IPS-NIHi7 (cell line): ENCODE measurements at regions not wholly inside any gene's neighbourhood (a gene's known extent, or its start where the extent isn't known, plus 50 kb on each side); places are given as distances from the start of the nearest gene placed in this dataset.

Experiments used
- DNase-seq: peaks from one replicate; pipeline ENCODE4 v3.0.0; 2012; ENCODE audit warnings: mixed read lengths; ENCODE audit errors: extremely low spot score

DNA sequence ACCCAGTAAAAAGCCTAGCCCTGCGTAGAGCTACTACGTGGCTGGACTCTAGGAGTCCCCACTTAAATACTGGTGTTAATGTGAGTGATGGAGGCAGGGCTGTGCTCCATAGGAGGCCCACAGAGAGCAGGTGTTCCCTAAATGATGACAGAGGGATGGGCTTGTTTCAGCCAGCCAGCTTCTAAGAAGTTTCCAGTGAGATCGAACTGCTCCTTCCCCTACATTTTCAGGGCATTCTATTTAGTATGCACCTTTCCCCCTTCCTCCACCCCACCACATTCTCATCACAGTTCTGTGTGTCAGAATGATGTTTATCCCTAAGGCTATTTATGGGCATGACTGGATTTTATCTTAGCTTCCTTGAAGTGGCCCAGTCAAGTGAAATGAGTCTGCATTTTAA is 213.0 kb downstream of the TRIB2 start:
- DNase-seq, result no peak

GRCh38 chr2:12930391-12930790 is 213.7 kb downstream of the TRIB2 start:
- DNase-seq, result no peak

DNA sequence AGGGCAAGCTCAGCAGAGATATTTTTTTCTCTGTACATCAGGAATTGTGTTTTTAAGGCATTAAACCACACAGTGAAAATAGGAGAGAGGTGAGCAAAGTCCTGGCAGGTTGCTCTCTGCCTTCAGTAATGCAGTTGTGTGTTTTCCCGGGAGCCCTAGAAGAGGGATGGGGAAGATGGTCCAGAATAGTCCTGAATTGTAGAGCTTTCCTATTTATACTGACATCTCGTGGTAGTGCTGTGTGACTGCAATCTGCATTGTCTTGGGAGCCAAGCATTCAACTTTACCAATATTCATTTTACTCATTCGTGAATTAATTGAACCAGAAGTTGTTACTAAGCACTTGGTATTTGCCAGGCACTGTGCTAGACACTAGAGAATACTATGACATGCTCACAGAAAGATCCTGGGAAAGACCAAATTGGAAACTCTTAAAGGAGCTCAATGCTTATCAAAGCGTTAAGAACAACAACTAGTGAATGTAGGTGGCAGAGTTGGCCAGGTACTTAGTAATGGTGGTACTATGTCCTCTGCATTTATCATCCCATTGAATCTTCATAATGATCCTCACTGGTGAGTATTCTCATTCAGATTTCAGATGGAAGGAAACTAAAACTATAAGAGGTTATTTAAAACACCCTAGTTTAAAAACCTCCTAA is 214.6 kb downstream of the TRIB2 start:
- DNase-seq, result peak; percentile 68

DNA sequence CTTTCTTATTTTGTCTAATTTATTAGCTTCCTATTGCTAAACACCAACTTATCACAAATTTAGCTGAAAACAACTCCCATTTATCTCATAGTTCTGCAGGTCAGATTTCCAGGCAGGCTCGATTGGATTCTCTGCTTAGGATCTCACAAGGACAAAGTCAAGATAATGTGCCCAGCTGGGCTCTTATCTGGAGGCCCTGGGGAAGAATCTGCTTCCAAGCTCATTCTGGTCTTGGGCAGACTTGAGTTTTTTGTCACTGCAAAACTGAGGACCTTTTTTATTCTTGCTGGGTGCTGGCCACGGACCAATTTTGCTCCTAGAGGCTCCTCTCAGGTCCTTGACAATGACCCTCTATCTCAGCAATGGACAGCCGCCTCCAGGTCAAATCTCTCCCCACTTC is 215.5 kb downstream of the TRIB2 start:
- DNase-seq, result no peak

DNA sequence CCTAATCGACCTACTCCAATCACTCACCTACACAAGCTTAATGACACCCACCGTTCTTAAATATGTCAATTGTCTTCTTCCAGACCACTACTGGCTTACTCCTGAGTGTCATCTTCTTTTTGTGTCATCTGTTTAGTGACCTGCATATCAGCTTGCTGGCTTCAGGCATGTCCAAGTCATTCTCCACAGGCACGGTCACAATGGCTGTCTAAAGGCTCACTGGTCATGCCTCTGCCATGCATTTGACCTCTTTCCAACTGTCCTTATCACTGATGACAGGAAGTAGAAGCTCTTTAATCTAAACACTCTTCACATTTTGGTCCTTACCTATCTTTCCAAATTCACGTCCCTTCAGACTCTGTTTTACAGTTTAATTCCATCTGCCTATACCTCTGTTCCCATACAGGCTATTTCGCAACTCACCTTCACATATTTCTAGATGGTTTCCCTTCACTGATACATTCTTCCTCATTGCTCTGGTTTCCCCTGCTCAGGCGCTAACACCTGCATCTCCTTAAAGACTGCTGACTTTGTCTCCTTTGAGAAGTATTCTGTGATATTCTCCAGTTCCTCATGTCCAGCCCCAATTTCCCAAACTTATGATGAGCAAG is 217.5 kb downstream of the TRIB2 start:
- no peak for DNase-seq

DNA sequence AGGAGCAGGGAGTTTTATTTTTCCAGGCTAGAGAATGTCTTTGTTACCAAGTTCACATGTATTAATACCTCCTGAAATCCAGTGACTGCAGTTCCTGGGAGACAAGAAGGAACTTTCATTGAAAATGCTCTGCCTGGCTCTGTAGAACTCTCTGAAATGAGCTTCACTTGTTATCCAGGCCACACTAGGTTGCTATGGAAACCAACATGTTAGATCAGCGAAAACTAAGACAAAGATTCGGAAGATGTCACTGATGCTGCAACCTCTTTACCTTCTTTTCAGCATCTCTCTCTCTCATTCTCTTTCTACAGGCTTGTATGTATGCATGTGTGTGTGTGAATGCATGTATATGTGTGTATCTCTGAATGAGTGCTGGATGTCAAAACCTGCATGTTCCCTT is 218.5 kb downstream of the TRIB2 start:
- no peak for DNase-seq

- no peak for DNase-seq
Measured at GRCh38 chr2:12935796-12936195, 219.1 kb downstream of the TRIB2 start.

DNA sequence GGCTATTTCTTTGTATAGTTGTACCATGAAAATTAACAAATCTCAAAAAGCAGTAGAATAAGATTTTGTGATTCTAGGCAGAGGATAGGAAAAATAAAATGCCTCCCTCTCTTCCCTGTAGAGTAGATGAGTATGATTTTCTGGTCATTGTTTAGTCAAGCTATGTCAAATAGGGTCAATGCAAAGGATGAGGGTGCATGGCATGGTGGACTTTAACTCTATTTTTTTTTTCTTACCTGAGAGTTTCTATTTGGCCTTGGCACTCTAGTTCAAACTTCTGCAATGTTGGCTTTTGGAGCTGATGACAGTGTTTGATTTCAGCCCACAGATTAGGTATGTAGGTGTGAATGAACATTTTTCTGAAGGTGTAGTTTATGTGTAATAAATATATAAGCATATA is 224.5 kb downstream of the TRIB2 start:
- no peak for DNase-seq

DNA sequence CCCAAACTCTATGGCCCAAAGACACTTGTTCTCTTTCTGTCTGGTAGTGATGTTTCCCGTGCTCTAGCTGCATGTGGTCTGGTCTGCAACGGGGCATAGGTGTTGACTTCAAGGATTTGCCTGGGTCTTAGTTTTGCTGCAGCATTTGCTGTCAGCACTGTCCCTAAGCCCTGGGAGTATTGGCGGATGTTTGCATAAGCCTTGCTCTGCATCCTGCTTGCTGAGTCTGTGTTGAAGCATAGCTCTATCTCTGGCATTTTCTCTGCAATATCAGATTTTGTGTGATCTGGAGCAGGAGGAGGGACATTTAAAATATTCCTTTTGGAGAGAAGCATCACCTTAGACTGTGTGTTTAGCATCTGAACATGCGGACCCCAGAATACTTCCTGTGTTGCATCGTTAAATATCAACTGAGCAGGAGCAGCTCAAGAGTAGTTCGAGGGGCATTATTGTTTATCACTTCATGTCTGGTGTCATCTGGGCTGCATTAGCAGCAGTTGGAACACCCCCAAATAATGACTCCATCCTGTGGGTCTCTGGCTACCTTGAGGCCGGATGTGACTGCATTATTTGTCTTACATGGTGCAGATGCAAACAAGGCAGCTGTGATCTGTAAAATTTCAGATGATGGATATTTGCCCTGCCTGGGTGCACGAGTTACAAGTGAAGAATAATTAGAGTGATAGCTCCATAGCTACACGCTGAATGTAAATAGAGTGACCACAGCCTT is 231.7 kb downstream of the TRIB2 start:
- DNase-seq, result peak; percentile 20

DNA sequence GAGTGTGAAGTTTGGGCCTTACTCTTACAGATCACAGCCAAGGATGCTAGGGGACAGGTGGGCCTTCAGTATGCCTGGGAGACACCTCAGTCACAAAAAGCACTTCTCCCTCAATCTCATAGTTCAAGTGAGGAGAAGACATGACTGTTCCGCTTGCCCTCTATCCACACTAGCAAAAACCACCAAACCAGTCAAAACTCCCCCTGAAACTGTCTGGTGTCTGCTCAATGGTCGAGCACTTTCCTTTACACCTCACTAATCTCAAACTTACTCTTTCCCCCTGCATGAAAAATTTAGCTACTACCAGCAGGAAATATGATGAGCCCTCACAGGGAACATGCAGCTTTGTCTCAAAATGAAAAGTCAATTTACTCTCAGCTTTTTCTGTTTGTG is 232.2 kb downstream of the TRIB2 start:
- no peak for DNase-seq

GRCh38 chr2:12949406-12949805 is 232.7 kb downstream of the TRIB2 start:
- no peak for DNase-seq

DNA sequence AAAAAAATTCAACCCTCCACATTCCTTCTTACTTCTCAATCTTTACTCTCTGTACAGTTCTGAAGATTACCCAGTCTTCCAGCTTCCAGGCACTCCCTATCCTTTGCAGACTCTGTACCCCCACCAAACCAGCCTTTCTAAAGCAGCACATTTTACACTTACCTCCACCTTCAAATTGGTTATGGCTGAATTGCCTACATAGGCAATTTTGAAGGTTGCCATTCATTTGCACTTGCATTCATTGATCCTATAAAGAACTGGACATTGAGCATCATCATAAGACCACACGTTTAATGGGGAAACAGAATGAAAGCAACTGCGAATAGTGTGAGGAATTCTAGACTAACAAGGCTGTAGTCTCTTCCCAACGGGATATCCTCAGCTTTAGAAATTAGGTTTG is 233.4 kb downstream of the TRIB2 start:
- DNase-seq, result no peak

- no peak for DNase-seq
Measured at GRCh38 chr2:12950957-12951656, 234.4 kb downstream of the TRIB2 start.

- no peak for DNase-seq
Measured at GRCh38 chr2:12951657-12951973, 234.9 kb downstream of the TRIB2 start.

- DNase-seq, result no peak
Measured at GRCh38 chr2:12953596-12953995, 236.9 kb downstream of the TRIB2 start.

DNA sequence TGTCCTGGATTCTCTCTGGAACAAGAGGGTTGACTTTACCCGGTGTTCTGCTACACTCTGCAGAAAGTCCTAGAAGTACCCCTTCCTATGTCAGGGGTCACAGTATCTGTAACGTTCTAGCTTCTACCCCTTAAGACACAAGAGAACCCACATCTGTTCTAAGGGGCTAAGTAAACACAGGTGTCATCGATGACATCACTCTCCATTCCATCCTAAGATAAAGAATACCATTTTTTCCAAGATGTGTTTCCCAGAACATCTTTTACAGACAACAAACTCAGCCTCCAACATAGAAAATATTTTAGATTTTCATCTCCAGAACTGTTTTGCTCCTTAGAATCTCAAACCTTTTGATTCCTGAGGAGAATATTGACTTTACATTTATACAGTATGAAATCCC is 239.1 kb downstream of the TRIB2 start:
- DNase-seq, result no peak

DNA sequence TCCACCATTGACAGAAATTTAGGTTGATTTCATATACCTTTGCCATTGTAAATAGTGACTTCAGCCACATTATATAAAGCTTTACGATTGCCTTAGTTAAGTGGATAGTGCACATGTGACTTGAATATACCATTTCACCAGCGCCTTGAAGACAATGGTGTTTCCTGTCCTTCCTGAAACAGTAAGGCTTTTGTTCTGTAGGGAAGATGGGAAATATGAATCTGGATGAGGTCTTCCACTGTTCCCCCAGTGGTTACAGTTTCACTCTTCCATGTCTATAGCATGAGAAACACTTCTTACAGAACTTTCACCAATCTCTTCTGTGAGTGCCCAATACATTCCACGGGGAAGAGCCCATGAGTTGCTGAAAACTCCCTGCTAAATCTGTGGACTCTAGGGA is 240.5 kb downstream of the TRIB2 start:
- DNase-seq, result no peak

DNA sequence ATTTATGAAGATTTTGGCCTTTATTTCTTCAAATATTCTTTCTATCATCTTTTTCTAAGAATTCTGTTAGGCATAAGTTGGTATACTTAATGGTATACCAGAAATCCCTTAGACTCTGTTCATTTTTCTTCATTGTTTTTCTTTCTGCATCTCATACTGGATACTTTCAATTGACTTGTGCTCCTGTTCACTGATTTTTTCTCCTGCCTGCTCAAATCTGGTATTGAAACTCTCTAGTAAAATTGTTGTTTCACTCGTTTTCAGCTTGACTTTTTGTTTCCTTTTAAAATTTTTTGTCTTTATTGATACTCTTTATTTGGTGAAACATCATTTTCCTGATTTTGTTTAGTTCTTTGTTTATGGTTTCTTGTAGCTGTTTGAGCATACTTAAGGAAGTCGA is 243.2 kb downstream of the TRIB2 start:
- DNase-seq, result no peak

GRCh38 chr2:12960671-12961070 is 243.9 kb downstream of the TRIB2 start:
- no peak for DNase-seq

- no peak for DNase-seq
Measured at GRCh38 chr2:12964904-12965539, 248.3 kb downstream of the TRIB2 start.

DNA sequence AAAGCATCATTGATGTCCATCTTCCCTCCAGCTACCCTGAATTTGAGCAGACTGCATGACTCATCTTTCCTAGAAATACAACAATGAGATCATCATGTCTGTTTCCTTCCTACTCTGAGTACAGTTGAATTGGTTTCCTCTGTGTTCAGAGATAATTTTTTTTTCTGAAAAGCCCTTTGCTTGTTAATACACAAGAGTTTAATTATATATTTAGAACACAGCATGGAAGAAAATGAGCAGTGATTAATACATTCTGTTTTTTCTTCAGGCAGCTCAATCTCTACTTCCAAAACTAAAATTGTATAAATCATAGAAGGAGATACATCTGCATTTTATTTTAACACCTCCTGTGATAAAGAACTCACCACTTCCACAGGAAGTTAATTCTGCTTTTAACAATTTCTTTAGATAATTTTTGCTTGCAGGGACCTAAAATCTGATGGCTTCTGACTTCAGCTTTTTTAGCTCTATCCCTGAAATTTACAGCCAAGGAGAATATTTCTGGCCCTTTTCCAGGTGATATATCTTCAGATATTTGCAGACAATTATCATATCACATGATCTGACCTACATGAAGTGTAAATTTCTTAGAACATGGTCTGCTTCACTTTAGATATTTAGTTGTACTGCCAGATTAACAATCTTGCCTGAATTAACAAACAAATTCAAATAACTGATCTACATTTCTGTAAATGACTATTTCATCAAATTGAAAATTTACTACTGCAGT is 249.0 kb downstream of the TRIB2 start:
- no peak for DNase-seq

DNA sequence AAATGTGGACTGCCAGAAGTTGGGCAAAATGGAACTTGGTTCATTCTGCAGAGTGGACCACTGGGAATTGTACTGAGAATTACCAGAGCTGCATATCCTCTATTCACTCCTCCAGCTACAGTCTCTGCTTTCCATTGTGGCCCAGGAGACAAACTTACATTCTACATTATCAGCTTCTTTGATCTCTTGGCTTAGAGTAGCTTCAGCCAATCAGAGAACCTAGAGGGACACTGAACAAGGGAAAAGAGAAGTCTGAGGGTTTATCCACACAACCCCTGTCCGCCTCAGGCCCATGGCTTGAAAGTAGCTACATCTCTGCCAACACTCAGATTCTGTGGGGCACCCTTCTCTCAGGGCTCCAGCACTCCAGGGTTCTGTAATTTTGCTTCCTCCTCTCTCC is 251.1 kb downstream of the TRIB2 start:
- no peak for DNase-seq
